H9 (cell line): ENCODE measurements at regions not wholly inside any gene's neighbourhood (a gene's known extent, or its start where the extent isn't known, plus 50 kb on each side); places are given as distances from the start of the nearest gene placed in this dataset.

ENCODE experiments used
- DNase-seq: peaks from one replicate; pipeline ENCODE4 v3.0.0-alpha.2; 2017
- H2AFZ ChIP-seq: one replicate; pipeline ENCODE4 v1.6.1; 2013; ENCODE audit warnings: mild to moderate bottlenecking, low read length, control low read depth, moderate library complexity
- H2AK5ac ChIP-seq: 2 replicates; pipeline ENCODE4 v1.6.1; 2013; ENCODE audit warnings: low read length, control low read depth, mixed read lengths; ENCODE audit not compliant: insufficient read length
- H2BK120ac ChIP-seq: one replicate; pipeline ENCODE4 v1.6.1; 2013; ENCODE audit warnings: low read depth, mild to moderate bottlenecking, low read length, control low read depth, inconsistent platforms; ENCODE audit not compliant: poor library complexity, severe bottlenecking
- H2BK12ac ChIP-seq: 2 replicates; pipeline ENCODE4 v1.6.1; 2013; ENCODE audit warnings: low read length, control low read depth, mixed read lengths, low read depth; ENCODE audit not compliant: insufficient read length
- H2BK15ac ChIP-seq: 2 replicates; pipeline ENCODE4 v1.6.1; 2013; ENCODE audit warnings: low read depth, low read length, control low read depth
- H2BK20ac ChIP-seq: one replicate; pipeline ENCODE4 v1.6.1; 2013; ENCODE audit warnings: low read depth, mild to moderate bottlenecking, low read length, control low read depth, inconsistent platforms; ENCODE audit not compliant: poor library complexity, severe bottlenecking
- H2BK5ac ChIP-seq: 2 replicates; pipeline ENCODE4 v1.6.1; 2013; ENCODE audit warnings: low read length, control low read depth, mixed read lengths; ENCODE audit not compliant: insufficient read length
- H3K14ac ChIP-seq: 2 replicates; pipeline ENCODE4 v1.6.1; 2013; ENCODE audit warnings: low read length, control low read depth; ENCODE audit not compliant: insufficient read depth
- H3K18ac ChIP-seq: 2 replicates; pipeline ENCODE4 v1.6.1; 2013; ENCODE audit warnings: low read depth, mild to moderate bottlenecking, mixed read lengths, low read length, control low read depth; ENCODE audit not compliant: insufficient read length
- H3K23ac ChIP-seq: 2 replicates; pipeline ENCODE4 v1.6.1; 2013; ENCODE audit warnings: low read length, control low read depth, mixed read lengths, low read depth; ENCODE audit not compliant: insufficient read length
- H3K23me2 ChIP-seq: 2 replicates; pipeline ENCODE4 v1.6.1; 2013; ENCODE audit warnings: low read depth, mild to moderate bottlenecking, mixed read lengths, low read length, control low read depth; ENCODE audit not compliant: insufficient read length, poor library complexity, severe bottlenecking
- H3K27ac ChIP-seq: 2 replicates; pipeline ENCODE4 v1.5.1; 2013; ENCODE audit warnings: low read length, control low read depth, mixed read lengths, low read depth; ENCODE audit not compliant: insufficient read length
- H3K27me3 ChIP-seq: 2 replicates; pipeline ENCODE4 v1.6.1; 2013; ENCODE audit warnings: low read length, control low read depth, inconsistent platforms; ENCODE audit not compliant: insufficient read depth
- H3K4ac ChIP-seq: 2 replicates; pipeline ENCODE4 v1.6.1; 2013; ENCODE audit warnings: low read depth, mild to moderate bottlenecking, control low read depth, inconsistent platforms, low read length, moderate library complexity
- H3K4me1 ChIP-seq: 2 replicates; pipeline ENCODE4 v1.6.1; 2013; ENCODE audit warnings: low read length, control low read depth, inconsistent platforms; ENCODE audit not compliant: insufficient read depth
- H3K4me2 ChIP-seq: 2 replicates; pipeline ENCODE4 v1.6.1; 2013; ENCODE audit warnings: low read length, control low read depth, mixed read lengths; ENCODE audit not compliant: insufficient read length, insufficient read depth
- H3K56ac ChIP-seq: 2 replicates; pipeline ENCODE4 v1.6.1; 2013; ENCODE audit warnings: low read depth, mild to moderate bottlenecking, mixed read lengths, low read length, control low read depth; ENCODE audit not compliant: insufficient read length
- H3K79me1 ChIP-seq: 2 replicates; pipeline ENCODE4 v1.6.1; 2013; ENCODE audit warnings: low read depth, mild to moderate bottlenecking, moderate library complexity, low read length, control low read depth, inconsistent platforms; ENCODE audit not compliant: insufficient read depth, poor library complexity, severe bottlenecking
- H3K79me2 ChIP-seq: 2 replicates; pipeline ENCODE4 v1.6.1; 2013; ENCODE audit warnings: low read length, control low read depth, inconsistent platforms; ENCODE audit not compliant: insufficient read depth
- H3K9ac ChIP-seq: 2 replicates; pipeline ENCODE4 v1.6.1; 2013; ENCODE audit warnings: low read length, control low read depth, mixed read lengths; ENCODE audit not compliant: insufficient read length; ENCODE audit errors: extremely low read depth
- H3K9me3 ChIP-seq: one replicate; pipeline ENCODE4 v1.6.1; 2013; ENCODE audit warnings: low read depth, low read length, inconsistent platforms; ENCODE audit not compliant: control insufficient read depth
- H3T11ph ChIP-seq: one replicate; pipeline ENCODE4 v1.6.1; 2013; ENCODE audit warnings: mild to moderate bottlenecking, low read length, control low read depth, inconsistent platforms
- H4K20me1 ChIP-seq: one replicate; pipeline ENCODE4 v1.6.1; 2013; ENCODE audit not compliant: control insufficient read depth, insufficient read length, insufficient read depth
- H4K5ac ChIP-seq: 2 replicates; pipeline ENCODE4 v1.6.1; 2013; ENCODE audit warnings: low read depth, mild to moderate bottlenecking, mixed read lengths, low read length, control low read depth; ENCODE audit not compliant: insufficient read length
- H4K8ac ChIP-seq: replicated peaks from 2 replicates; pipeline ENCODE4 v1.6.1; 2013; ENCODE audit warnings: low read length, control low read depth, mixed read lengths, low read depth; ENCODE audit not compliant: insufficient read length
- H4K91ac ChIP-seq: 2 replicates; pipeline ENCODE4 v1.6.1; 2013; ENCODE audit warnings: low read depth, mild to moderate bottlenecking, moderate library complexity, mixed read lengths, low read length, control low read depth; ENCODE audit not compliant: insufficient read length
- H3K27ac Mint-ChIP-seq, 3 experiments: 2 replicates in 2 of 3; 3 replicates in 1 of 3; pipeline ENCODE4 v1.8.0; 2020 to 2021; ENCODE audit warnings: mixed read lengths in 3 of 3, mild to moderate bottlenecking in 1 of 3, moderate library complexity in 1 of 3
- H3K27me3 Mint-ChIP-seq: 2 replicates; pipeline ENCODE4 v1.8.0; 2021; ENCODE audit warnings: low read depth, mild to moderate bottlenecking, moderate library complexity, mixed read lengths
- H3K36me3 Mint-ChIP-seq, 3 experiments: 2 replicates in 2 of 3; 3 replicates in 1 of 3; pipeline ENCODE4 v1.8.0; 2020 to 2021; ENCODE audit warnings: low read depth in 3 of 3, mixed read lengths in 3 of 3; ENCODE audit not compliant: insufficient read depth in 1 of 3
- H3K4me1 Mint-ChIP-seq, 2 experiments: 2 replicates each; pipeline ENCODE4 v1.8.0; 2020; ENCODE audit warnings: mixed read lengths in 2 of 2
- H3K4me3 Mint-ChIP-seq, 2 experiments: 2 replicates in 1 of 2; 3 replicates in 1 of 2; pipeline ENCODE4 v1.8.0; 2020 to 2021; ENCODE audit warnings: mild to moderate bottlenecking in 2 of 2, mixed read lengths in 2 of 2, moderate library complexity in 1 of 2
- H3K9me3 Mint-ChIP-seq, 2 experiments: 2 replicates in 1 of 2; 3 replicates in 1 of 2; pipeline ENCODE4 v1.8.0; 2020; ENCODE audit warnings: mild to moderate bottlenecking in 2 of 2, mixed read lengths in 2 of 2, moderate library complexity in 1 of 2
- WGBS: extraction: QIAGEN DNeasy Blood & Tissue Kit; methylation state at CpG from one replicate; pipeline ENCODE4 v1.1.7; 2013; ENCODE audit warnings: missing lambda C conversion rate, low lambda C conversion rate, mixed read lengths; ENCODE audit not compliant: insufficient read length; ENCODE audit errors: extremely low coverage; 5-methylcytosine and 5-hydroxymethylcytosine counted together
- TF ChIP-seq, protein P1 (sequence below): fragments of 200-600 bp; sonication (generic); conservative IDR thresholded peaks from 3 replicates; pipeline ENCODE4 v1.8.0; 2021; ENCODE audit warnings: antibody characterized with exemption, mild to moderate bottlenecking

DNA sequence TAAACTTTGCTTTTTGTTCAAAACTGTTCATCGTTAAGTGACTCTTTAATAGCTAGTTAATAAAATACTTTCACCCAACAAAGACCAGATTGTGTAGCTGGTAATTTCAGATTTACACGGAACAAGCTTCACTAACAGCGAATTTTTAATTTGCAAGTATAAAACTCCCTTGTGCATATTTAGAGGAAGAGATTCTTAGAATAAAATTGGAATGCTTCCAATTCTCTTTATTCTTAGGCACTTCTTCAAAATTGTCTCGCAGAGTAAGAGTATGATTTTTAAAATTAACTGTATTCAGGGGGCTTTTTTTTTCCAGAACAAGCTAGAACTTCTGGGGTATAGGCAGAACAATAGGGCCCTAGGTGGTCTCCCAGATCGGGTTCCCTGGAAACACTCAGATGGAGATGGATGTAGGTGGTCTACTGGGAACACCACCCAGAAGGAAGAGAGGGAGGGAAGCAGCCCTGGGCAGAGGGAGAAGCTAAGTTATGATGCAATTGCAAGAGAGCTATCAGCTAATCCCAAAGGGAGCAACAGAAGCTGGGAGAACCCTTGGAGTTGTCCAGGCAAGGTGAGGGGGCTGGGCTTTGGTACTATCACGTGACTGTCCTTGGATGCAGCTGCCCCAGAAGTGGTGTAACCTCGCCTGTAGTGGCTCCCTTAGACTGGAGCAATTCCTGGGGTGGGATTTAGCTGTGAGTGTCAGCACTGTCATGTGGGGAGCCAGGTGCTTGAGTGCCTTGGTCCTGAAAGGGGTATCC lies 151.7 kb upstream of the ASB18 start:
- Histone ChIP-seq H2BK12ac (no peak overlapping the region), H3T11ph (no peak overlapping the region), H2BK120ac (no peak overlapping the region), H3K4me1 (no peaks in the 10 kb centered on the region), H3K56ac (no peak overlapping the region), H2BK15ac (no peak overlapping the region), H2BK20ac (no peak overlapping the region), H3K79me2 (no peaks in the 10 kb centered on the region), H4K20me1 (no peaks in the 10 kb centered on the region), H2BK5ac (no peak overlapping the region), H3K27me3 (no peaks in the 10 kb centered on the region), H3K18ac (no peak overlapping the region), H3K4ac (no peak overlapping the region), H3K23me2 (no peaks in the 10 kb centered on the region), H2AK5ac (no peak overlapping the region), H3K9me3 (no peaks in the 10 kb centered on the region), H3K23ac (no peak overlapping the region), H4K5ac (no peak overlapping the region), H3K14ac (no peak overlapping the region), H3K4me2 (no peak overlapping the region), H3K9ac (no peak overlapping the region), H4K8ac (no peak overlapping the region), H2AFZ (no peak overlapping the region), H3K79me1 (no peaks in the 10 kb centered on the region), H4K91ac (no peak overlapping the region), H3K27ac (no peak overlapping the region)
- no peak overlapping the region for H3K4me3 Mint-ChIP-seq
- DNase-seq: no peak
- H3K4me1 Mint-ChIP-seq: peaks cover 0 to 3% of the 10 kb centered on the region in 2 experiments; a peak in 1 of 4 replicates
- H3K27me3 Mint-ChIP-seq: no peaks in the 10 kb centered on the region; the same call in 1 of the 2 replicates
- no peak overlapping the region; a peak in 1 of 7 replicates for H3K27ac Mint-ChIP-seq
- H3K36me3 Mint-ChIP-seq: peaks cover 0 to 2% (median 0%) of the 10 kb centered on the region in 3 experiments; a peak in 2 of 7 replicates
- no peaks in the 10 kb centered on the region for H3K9me3 Mint-ChIP-seq
- WGBS: no CpG with 5 or more reads among the region's 7 CpGs
- TF ChIP-seq, protein P1, sequence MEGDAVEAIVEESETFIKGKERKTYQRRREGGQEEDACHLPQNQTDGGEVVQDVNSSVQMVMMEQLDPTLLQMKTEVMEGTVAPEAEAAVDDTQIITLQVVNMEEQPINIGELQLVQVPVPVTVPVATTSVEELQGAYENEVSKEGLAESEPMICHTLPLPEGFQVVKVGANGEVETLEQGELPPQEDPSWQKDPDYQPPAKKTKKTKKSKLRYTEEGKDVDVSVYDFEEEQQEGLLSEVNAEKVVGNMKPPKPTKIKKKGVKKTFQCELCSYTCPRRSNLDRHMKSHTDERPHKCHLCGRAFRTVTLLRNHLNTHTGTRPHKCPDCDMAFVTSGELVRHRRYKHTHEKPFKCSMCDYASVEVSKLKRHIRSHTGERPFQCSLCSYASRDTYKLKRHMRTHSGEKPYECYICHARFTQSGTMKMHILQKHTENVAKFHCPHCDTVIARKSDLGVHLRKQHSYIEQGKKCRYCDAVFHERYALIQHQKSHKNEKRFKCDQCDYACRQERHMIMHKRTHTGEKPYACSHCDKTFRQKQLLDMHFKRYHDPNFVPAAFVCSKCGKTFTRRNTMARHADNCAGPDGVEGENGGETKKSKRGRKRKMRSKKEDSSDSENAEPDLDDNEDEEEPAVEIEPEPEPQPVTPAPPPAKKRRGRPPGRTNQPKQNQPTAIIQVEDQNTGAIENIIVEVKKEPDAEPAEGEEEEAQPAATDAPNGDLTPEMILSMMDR: no peak
